ENCODE measurements at regions not wholly inside any gene's neighbourhood (a gene's known extent, or its start where the extent isn't known, plus 50 kb on each side); places are given as distances from the start of the nearest gene placed in this dataset.

DNA sequence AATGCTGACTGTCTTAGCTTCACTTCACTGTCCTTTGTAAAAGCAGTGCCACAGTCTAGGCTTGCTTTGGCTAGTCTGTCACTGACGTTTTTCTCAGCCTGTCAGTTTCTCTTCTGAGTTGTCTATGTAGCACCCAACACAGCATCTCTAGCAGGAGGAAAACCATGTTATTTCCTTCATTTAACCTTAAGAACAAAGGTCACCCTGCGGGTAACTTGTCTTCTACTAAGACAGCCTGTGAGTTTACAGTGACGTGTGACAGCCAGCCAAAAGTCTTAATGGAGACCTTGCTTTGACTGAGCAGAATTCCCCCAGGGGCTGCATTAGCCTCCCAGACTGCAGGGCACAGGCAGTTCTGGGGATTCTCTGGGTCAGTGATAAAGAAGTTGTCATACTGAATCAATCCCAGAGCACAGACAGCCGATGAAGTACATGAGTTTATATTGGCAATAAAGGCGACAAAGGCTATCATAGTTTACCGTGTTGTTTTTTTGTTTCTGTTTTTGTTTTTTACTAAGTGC is 296.0 kb upstream of the KIAA1217 start:
- Histone ChIP-seq H3K36me3 (no peaks in the 10 kb centered on the region), H3K4me1 (no peaks in the 10 kb centered on the region), H3K27me3 (no peaks in the 10 kb centered on the region), H3K27ac (no peak overlapping the region), H3K4me3 (no peak overlapping the region), H3K9me3 (no peaks in the 10 kb centered on the region)
- TF ChIP-seq POLR2A (IDR thresholded peaks at IDR 0.05), result no peak
- TF ChIP-seq, protein P1, sequence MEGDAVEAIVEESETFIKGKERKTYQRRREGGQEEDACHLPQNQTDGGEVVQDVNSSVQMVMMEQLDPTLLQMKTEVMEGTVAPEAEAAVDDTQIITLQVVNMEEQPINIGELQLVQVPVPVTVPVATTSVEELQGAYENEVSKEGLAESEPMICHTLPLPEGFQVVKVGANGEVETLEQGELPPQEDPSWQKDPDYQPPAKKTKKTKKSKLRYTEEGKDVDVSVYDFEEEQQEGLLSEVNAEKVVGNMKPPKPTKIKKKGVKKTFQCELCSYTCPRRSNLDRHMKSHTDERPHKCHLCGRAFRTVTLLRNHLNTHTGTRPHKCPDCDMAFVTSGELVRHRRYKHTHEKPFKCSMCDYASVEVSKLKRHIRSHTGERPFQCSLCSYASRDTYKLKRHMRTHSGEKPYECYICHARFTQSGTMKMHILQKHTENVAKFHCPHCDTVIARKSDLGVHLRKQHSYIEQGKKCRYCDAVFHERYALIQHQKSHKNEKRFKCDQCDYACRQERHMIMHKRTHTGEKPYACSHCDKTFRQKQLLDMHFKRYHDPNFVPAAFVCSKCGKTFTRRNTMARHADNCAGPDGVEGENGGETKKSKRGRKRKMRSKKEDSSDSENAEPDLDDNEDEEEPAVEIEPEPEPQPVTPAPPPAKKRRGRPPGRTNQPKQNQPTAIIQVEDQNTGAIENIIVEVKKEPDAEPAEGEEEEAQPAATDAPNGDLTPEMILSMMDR (IDR thresholded peaks at IDR 0.05), result no peak
- TF ChIP-seq POLR2AphosphoS5 (IDR thresholded peaks at IDR 0.05), result no peak
- TF ChIP-seq EP300 (IDR thresholded peaks at IDR 0.05), result no peak
- DNase-seq, result no peak
- 45 to 51% methylated on average over 6 of the region's 6 CpGs for WGBS, 2 donors
- intact Hi-C loops (cut with DNase I), result no loop called here

- H3K4me1 ChIP-seq, result no peaks in the 10 kb centered on the region
- no peaks in the 10 kb centered on the region for H3K36me3 ChIP-seq
- no peak for DNase-seq
- no peaks in the 10 kb centered on the region for H3K27me3 ChIP-seq
- WGBS, 2 donors, result 48 to 80% methylated on average over 3 of the region's 3 CpGs
- H3K4me3 ChIP-seq, result no peak overlapping the region
- no peak overlapping the region for H3K27ac ChIP-seq
- TF ChIP-seq EP300 (IDR thresholded peaks at IDR 0.05) (no peak), POLR2A (IDR thresholded peaks at IDR 0.05) (no peak), POLR2AphosphoS5 (IDR thresholded peaks at IDR 0.05) (no peak)
- TF ChIP-seq, protein P1 (IDR thresholded peaks at IDR 0.05), result no peak
- intact Hi-C loops (cut with DNase I), result no loop called here
- no peaks in the 10 kb centered on the region for H3K9me3 ChIP-seq
Observed at GRCh38 chr10:23914641-23915040, 294.3 kb upstream of the KIAA1217 start.

- no peak for DNase-seq
- intact Hi-C loops (cut with DNase I), result no loop called here
- Histone ChIP-seq H3K27me3 (no peaks in the 10 kb centered on the region), H3K27ac (no peak overlapping the region), H3K4me3 (no peak overlapping the region), H3K9me3 (no peaks in the 10 kb centered on the region), H3K4me1 (no peaks in the 10 kb centered on the region), H3K36me3 (no peaks in the 10 kb centered on the region)
- WGBS, 2 donors, result 54 to 72% methylated on average over 4 of the region's 4 CpGs
- TF ChIP-seq, protein P1 (IDR thresholded peaks at IDR 0.05), result no peak
- TF ChIP-seq POLR2A (IDR thresholded peaks at IDR 0.05) (no peak), EP300 (IDR thresholded peaks at IDR 0.05) (no peak), POLR2AphosphoS5 (IDR thresholded peaks at IDR 0.05) (no peak)
Observed at GRCh38 chr10:23917251-23917840, 291.6 kb upstream of the KIAA1217 start.

- WGBS, 2 donors, result 54 to 59% methylated on average over 6 of the region's 6 CpGs
- intact Hi-C loops (cut with DNase I), result no loop called here
Observed at GRCh38 chr10:23918090-23918723, 290.7 kb upstream of the KIAA1217 start.

More at GRCh38 chr10:23918090-23918723, 290.7 kb upstream of the KIAA1217 start:
- TF ChIP-seq POLR2AphosphoS5 (IDR thresholded peaks at IDR 0.05), result no peak
- TF ChIP-seq, protein P1 (IDR thresholded peaks at IDR 0.05), result no peak
- no peak for TF ChIP-seq POLR2A (IDR thresholded peaks at IDR 0.05)
- no peak for TF ChIP-seq EP300 (IDR thresholded peaks at IDR 0.05)
- Histone ChIP-seq H3K9me3 (no peaks in the 10 kb centered on the region), H3K36me3 (no peaks in the 10 kb centered on the region), H3K27ac (no peak overlapping the region), H3K4me1 (no peaks in the 10 kb centered on the region), H3K4me3 (no peak overlapping the region), H3K27me3 (no peaks in the 10 kb centered on the region)
- no peak for DNase-seq

All from sigmoid colon (tissue), 6 donors.